GM19455 (cell line): ENCODE measurements at regions not wholly inside any gene's neighbourhood (a gene's known extent, or its start where the extent isn't known, plus 50 kb on each side); places are given as distances from the start of the nearest gene placed in this dataset.

ENCODE experiments used
- ATAC-seq: cut with Tn5 transposase; IDR thresholded peaks from one replicate; pipeline ENCODE4 v1.9.1; 2021; ENCODE audit not compliant: unreplicated experiment

- ATAC-seq, result no peak
These were observed 276.9 kb upstream of the RAB6C start for GRCh38 chr2:129702416-129703176.

GRCh38 chr2:129705085-129705484 lies 274.4 kb upstream of the RAB6C start:
- ATAC-seq, result no peak

- no peak for ATAC-seq
These were observed 271.7 kb upstream of the RAB6C start for GRCh38 chr2:129707800-129708199.

GRCh38 chr2:129708221-129708967 lies 271.1 kb upstream of the RAB6C start:
- ATAC-seq, result no peak

GRCh38 chr2:129709001-129709955 lies 270.2 kb upstream of the RAB6C start:
- no peak for ATAC-seq

GRCh38 chr2:129709956-129710598 lies 269.4 kb upstream of the RAB6C start:
- ATAC-seq, result no peak

- no peak for ATAC-seq
These were observed 268.6 kb upstream of the RAB6C start for GRCh38 chr2:129710670-129711495.

- no peak for ATAC-seq
These were observed 267.4 kb upstream of the RAB6C start for GRCh38 chr2:129711816-129712675.

GRCh38 chr2:129712676-129712985 lies 266.8 kb upstream of the RAB6C start:
- ATAC-seq, result no peak

- no peak for ATAC-seq
These were observed 266.1 kb upstream of the RAB6C start for GRCh38 chr2:129713337-129713736.

GRCh38 chr2:129716781-129717559 lies 262.5 kb upstream of the RAB6C start:
- no peak for ATAC-seq

- no peak for ATAC-seq
These were observed 261.8 kb upstream of the RAB6C start for GRCh38 chr2:129717560-129718130.

- no peak for ATAC-seq
These were observed 260.1 kb upstream of the RAB6C start for GRCh38 chr2:129719335-129719734.

- no peak for ATAC-seq
These were observed 259.1 kb upstream of the RAB6C start for GRCh38 chr2:129720360-129720759.

- no peak for ATAC-seq
These were observed 258.7 kb upstream of the RAB6C start for GRCh38 chr2:129720761-129721160.

- no peak for ATAC-seq
These were observed 258.2 kb upstream of the RAB6C start for GRCh38 chr2:129721236-129721635.

- ATAC-seq, result no peak
These were observed 257.6 kb upstream of the RAB6C start for GRCh38 chr2:129721846-129722245.
